Aorta (tissue), 5 donors: ENCODE measurements at regions not wholly inside any gene's neighbourhood (a gene's known extent, or its start where the extent isn't known, plus 50 kb on each side); places are given as distances from the start of the nearest gene placed in this dataset.

Experiments
- ATAC-seq: fragments of 200-7000 bp; cut with Tn5 transposase; one replicate; pipeline ENCODE4 v1.9.1; 2022; ENCODE audit warnings: moderate library complexity; ENCODE audit not compliant: low FRiP score
- DNase-seq, 2 donors: peaks; one replicate each; pipeline ENCODE4 v3.0.0-alpha.2; 2020
- H3K27ac ChIP-seq, 2 donors: one replicate each; pipeline ENCODE4 v1.5.1; 2013; ENCODE audit warnings: low read length in 2 of 2, mild to moderate bottlenecking in 2 of 2, moderate library complexity in 2 of 2, control low read depth in 1 of 2, inconsistent platforms in 1 of 2, low read depth in 1 of 2
- H3K27me3 ChIP-seq, 2 donors: one replicate each; pipeline ENCODE4 v1.6.1; 2013; ENCODE audit warnings: control low read depth in 1 of 2, low read length in 1 of 2, mild to moderate bottlenecking in 1 of 2, moderate library complexity in 1 of 2; ENCODE audit not compliant: insufficient read depth in 2 of 2, control insufficient read depth in 1 of 2
- H3K36me3 ChIP-seq, 2 donors: one replicate each; pipeline ENCODE4 v1.6.1; 2013; ENCODE audit warnings: control low read depth in 1 of 2, low read length in 1 of 2, mild to moderate bottlenecking in 1 of 2; ENCODE audit not compliant: insufficient read depth in 2 of 2, control insufficient read depth in 1 of 2
- H3K4me1 ChIP-seq, 2 donors: one replicate each; pipeline ENCODE4 v1.6.1; 2013; ENCODE audit warnings: low read length in 2 of 2, control low read depth in 1 of 2, mild to moderate bottlenecking in 1 of 2, moderate library complexity in 1 of 2; ENCODE audit not compliant: insufficient read depth in 2 of 2, control insufficient read depth in 1 of 2
- H3K4me3 ChIP-seq, 2 donors: one replicate each; pipeline ENCODE4 v1.5.1; 2013; ENCODE audit warnings: low read length in 2 of 2, control low read depth in 1 of 2, mild to moderate bottlenecking in 1 of 2
- H3K9me3 ChIP-seq: one replicate; pipeline ENCODE4 v1.6.1; 2013; ENCODE audit warnings: mild to moderate bottlenecking, low read length; ENCODE audit not compliant: control insufficient read depth
- WGBS, 2 donors: extraction: QIAGEN DNeasy Blood & Tissue Kit; methylation state at CpG; one replicate each; pipeline ENCODE4 v1.1.7; 2013; 5-methylcytosine and 5-hydroxymethylcytosine counted together
- intact Hi-C, 2 donors: fragments of 100-400 bp; cut with DNase I; formaldehyde crosslinking; loops; one replicate each; pipeline versions ENCODE4 v1.14.2 to v1.15.0; 2022
- donor health status: healthy with polysubstance abuse.
- donor health status: Bipolar disorder and iron deficiency.
- donor health status: DM: no; HTN: no; CAD: no.
- donor health status: DM: no; HTN: no; CAD: no.
- donor health status: DM: yes; HTN: yes; CAD: no.

DNA sequence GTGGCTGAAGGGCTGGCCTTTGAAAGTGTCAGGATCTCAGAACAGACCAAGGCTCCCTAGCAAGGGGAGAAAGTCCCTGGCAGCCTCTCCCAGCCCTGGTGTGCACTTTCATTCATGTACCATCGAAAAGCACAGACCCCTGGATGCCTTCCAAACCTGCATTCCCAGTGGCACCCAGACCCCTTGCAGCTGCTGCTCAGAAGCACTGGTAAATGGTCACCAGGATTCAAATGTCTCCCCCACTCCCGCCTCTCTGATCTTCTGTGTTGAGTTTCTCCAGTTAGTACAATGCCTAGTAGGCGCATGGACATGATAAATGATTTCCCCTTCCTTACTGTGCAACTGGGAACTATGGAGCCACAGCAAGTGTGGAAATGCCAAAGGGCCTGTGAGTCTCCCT is 180.0 kb downstream of the GLI2 start:
- H3K27ac ChIP-seq = peak overlapping the region in 1 of 2 donors; percentile 23
- no peaks in the 10 kb centered on the region for H3K9me3 ChIP-seq
- peak in 1 of 2 donors; percentile 43 for DNase-seq
- ATAC-seq = no peak
- H3K4me1 ChIP-seq = peaks cover 0 to 11% of the 10 kb centered on the region in 2 donors
- WGBS, 2 donors = 64 to 68% methylated on average over 3 of the region's 3 CpGs
- no peak overlapping the region for H3K4me3 ChIP-seq
- no peaks in the 10 kb centered on the region for H3K27me3 ChIP-seq
- intact Hi-C loops = loop anchor here in 1 of 2 donors (5.0 to 10.0 kb wide), 2 partner anchors 108 to 181 kb away; partner anchors contain the start of gene GLI2
- H3K36me3 ChIP-seq = no peaks in the 10 kb centered on the region

- DNase-seq = peak in 1 of 2 donors; percentile 23
- 94 to 96% methylated on average over 9 of the region's 9 CpGs for WGBS, 2 donors
These were observed 180.8 kb downstream of the GLI2 start for GRCh38 chr2:120916446-120916845.

GRCh38 chr2:120917886-120918285 is 182.2 kb downstream of the GLI2 start:
- intact Hi-C loops = loop anchor here in 1 of 2 donors (2.0 to 10.0 kb wide), 3 partner anchors 21 to 183 kb away; partner anchors contain the start of gene GLI2
- Histone ChIP-seq H3K9me3 (no peaks in the 10 kb centered on the region), H3K27ac (no peak overlapping the region), H3K36me3 (no peaks in the 10 kb centered on the region), H3K27me3 (no peaks in the 10 kb centered on the region), H3K4me3 (no peak overlapping the region), H3K4me1 (peaks cover 0 to 11% of the 10 kb centered on the region in 2 donors)
- DNase-seq (peak in 1 of 2 donors; percentile 21), ATAC-seq (no peak)
- 92 to 97% methylated on average over 4 of the region's 4 CpGs for WGBS, 2 donors

More at GRCh38 chr2:120916446-120916845, 180.8 kb downstream of the GLI2 start:
- intact Hi-C loops = loop anchor here in 1 of 2 donors (5.0 to 10.0 kb wide), 2 partner anchors 109 to 182 kb away; partner anchors contain the start of gene GLI2
- Histone ChIP-seq H3K27ac (no peak overlapping the region), H3K27me3 (no peaks in the 10 kb centered on the region), H3K4me3 (no peak overlapping the region), H3K4me1 (peaks cover 0 to 11% of the 10 kb centered on the region in 2 donors), H3K9me3 (no peaks in the 10 kb centered on the region), H3K36me3 (no peaks in the 10 kb centered on the region)
- no peak for ATAC-seq

DNA sequence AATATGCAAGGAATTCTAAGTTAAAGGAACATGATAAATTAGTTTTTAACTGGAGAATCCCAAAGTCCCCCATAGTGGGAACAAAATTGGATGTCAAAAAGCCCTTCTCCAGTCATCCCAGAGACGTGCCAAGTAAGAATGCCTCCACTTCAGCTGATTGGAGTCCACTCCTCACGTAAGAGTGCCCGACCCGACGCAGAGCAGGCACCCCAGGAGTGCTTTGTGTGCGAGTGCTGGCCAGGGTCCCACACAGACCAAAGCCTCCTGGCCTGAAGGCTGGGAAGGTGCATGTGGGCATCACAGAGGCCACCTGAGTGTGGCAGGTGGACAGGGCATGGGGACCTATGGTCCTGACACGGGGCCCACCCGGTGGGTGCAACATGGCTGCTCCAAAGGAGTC is 183.5 kb downstream of the GLI2 start:
- WGBS, 2 donors = 93 to 94% methylated on average over 8 of the region's 8 CpGs
- intact Hi-C loops = loop anchor here in 1 of 2 donors (2.0 to 10.0 kb wide), 3 partner anchors 20 to 184 kb away; partner anchors contain the start of gene GLI2
- Histone ChIP-seq H3K9me3 (no peaks in the 10 kb centered on the region), H3K27ac (peak overlapping the region; percentile 31 to 65), H3K4me1 (peaks cover 0 to 11% of the 10 kb centered on the region in 2 donors), H3K27me3 (no peaks in the 10 kb centered on the region), H3K36me3 (no peaks in the 10 kb centered on the region), H3K4me3 (no peak overlapping the region)
- ATAC-seq (no peak), DNase-seq (peak in 1 of 2 donors; percentile 40)

DNA sequence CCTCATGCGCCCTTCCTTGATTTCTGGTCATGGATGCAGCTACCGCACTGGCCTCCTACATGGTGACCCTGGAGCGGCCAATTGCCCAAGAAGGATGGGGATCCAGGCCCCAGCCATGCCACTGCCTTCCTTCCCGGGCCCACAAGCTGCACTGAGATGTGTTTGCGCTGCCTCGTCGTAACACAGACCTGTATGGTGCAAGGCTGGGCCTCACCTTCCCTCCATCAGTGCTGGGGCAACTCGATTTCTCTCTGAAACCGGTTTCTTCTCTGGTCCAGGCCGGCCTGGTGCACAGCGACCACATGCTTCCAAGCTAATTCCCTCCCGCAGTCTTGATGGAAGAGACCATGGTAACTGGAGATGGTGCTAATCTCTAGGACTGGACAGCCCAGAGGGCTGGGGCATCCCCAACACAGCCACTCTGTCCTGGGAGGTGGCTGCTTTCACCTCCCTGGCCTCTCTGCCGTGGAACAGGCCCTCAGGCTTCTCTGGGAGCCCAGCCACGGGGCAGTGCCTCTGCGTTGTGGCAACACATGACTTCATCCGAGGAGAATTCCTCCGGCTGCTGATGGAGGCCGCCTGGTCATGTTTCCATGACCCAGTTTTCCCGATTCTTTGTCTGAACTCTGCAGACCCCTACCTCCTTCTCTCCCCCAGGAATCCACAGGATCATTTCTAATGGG is 184.2 kb downstream of the GLI2 start:
- H3K4me1 ChIP-seq = peaks cover 0 to 6% of the 10 kb centered on the region in 2 donors
- intact Hi-C loops = loop anchor here in 1 of 2 donors (2.0 to 10.0 kb wide), 3 partner anchors 19 to 185 kb away; partner anchors contain the start of gene GLI2

DNA sequence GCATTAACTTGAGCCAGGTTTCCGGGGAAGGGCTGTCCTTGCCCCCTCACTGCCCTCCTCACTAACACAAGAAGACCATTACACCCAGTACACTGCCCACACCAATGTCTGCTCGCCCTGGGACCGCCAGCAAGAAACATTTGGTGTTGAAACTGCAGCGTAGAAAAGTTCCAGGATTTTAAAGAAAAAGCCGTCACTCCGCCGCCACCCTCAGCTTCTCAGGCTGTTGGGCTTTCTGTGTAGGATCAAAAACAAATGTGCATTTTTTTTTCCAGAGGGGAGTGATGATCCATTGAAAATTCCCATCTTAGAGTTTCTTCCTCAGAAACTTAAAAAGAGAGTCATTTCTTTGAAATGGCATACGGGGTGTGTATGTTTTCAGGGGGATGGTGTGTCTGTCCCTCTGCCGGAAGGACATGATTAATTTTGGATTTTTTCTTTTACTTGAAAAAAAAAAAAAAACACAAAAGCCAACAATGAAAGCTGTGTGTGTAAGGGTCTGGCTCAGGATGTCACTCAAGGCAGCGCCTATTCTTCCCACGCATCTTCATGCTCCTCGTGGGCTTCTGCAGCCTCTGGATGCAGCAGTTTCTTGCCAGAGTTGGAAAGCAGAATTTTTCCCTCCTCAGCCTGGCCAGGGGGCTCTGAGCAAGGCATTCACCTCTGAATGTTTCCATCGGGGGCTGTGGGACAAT is 184.9 kb downstream of the GLI2 start:
- WGBS, 2 donors = 19 to 20% methylated on average over 13 of the region's 13 CpGs
- no peak overlapping the region for H3K4me3 ChIP-seq
- H3K9me3 ChIP-seq = no peaks in the 10 kb centered on the region
- intact Hi-C loops = no loop called here
- H3K36me3 ChIP-seq = no peaks in the 10 kb centered on the region
- no peak for ATAC-seq
- DNase-seq = no peak
- H3K4me1 ChIP-seq = peaks cover 0 to 4% of the 10 kb centered on the region in 2 donors
- H3K27ac ChIP-seq = peak overlapping the region; percentile 77 to 93
- H3K27me3 ChIP-seq = no peaks in the 10 kb centered on the region

More for the DNA sequence above, 184.2 kb downstream of the GLI2 start:
- H3K27me3 ChIP-seq = no peaks in the 10 kb centered on the region
- 42 to 48% methylated on average over 19 of the region's 19 CpGs for WGBS, 2 donors
- H3K9me3 ChIP-seq = no peaks in the 10 kb centered on the region
- ATAC-seq (peak; percentile 82), DNase-seq (peak; percentile 88 to 93)
- no peaks in the 10 kb centered on the region for H3K36me3 ChIP-seq
- H3K27ac ChIP-seq = peak overlapping the region; percentile 77 to 93
- no peak overlapping the region for H3K4me3 ChIP-seq

DNA sequence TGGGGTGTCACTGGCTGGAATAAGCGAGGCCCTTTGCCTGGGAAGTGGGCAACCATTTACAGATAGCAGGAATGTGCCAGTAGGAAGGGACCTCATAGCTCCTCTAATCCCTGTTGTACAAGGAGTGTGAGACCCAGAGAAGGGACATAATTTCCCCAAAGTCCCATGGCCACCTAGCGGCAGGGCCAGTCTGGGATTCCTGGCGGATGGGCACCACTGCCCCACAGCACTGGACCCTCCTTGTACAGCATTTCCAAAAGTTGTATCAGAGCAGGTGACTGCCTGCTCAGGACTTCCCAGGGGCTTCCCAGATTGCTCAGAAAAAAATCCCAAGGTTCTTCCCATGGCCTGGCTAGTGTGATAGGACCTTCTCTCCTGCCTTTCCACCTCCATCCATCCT is 185.8 kb downstream of the GLI2 start:
- H3K36me3 ChIP-seq = no peaks in the 10 kb centered on the region
- no peak for ATAC-seq
- 97 to 98% methylated on average over 3 of the region's 3 CpGs for WGBS, 2 donors
- H3K27me3 ChIP-seq = no peaks in the 10 kb centered on the region
- no peak for DNase-seq
- no peaks in the 10 kb centered on the region for H3K9me3 ChIP-seq
- H3K4me3 ChIP-seq = no peak overlapping the region
- no peaks in the 10 kb centered on the region for H3K4me1 ChIP-seq
- peak overlapping the region in 1 of 2 donors; percentile 11 for H3K27ac ChIP-seq
- intact Hi-C loops = no loop called here

DNA sequence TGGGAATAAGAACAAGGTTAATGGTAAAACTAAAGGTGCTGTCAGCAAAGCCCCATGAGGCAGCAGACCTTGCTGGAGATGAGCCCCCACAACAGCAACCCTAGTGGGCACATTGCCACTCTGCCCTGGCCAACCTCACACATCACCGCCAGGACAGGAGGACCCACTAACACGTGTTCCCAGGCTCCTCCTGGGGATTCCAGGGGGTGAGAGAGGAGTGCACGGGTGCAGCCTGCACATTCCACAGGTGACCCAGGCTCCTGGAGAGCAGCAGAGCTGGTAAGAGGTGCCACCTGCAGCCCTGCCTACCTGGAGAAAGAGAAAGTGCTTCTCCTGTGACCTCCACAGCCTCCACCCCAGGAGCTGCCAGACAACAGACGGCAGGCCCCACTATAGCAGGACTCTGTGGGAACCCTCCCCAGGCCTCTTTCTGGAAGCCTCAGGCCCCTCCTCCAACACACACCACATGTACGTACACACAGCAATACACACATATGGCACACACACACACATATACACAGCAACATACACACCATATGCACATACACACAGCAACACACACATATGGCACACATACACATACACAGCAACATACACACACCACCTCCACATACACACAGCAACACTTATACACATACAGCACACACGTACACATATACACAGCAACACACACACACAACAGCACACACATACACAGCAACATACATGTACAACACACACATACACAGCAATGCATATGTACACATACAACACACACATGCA is 187.1 kb downstream of the GLI2 start:
- Histone ChIP-seq H3K27ac (no peak overlapping the region), H3K9me3 (no peaks in the 10 kb centered on the region), H3K4me1 (no peaks in the 10 kb centered on the region), H3K36me3 (peaks cover 0 to 2% of the 10 kb centered on the region in 2 donors), H3K4me3 (no peak overlapping the region), H3K27me3 (no peaks in the 10 kb centered on the region)
- DNase-seq (peak in 1 of 2 donors; percentile 31), ATAC-seq (no peak)
- WGBS, 2 donors = 77 to 85% methylated on average over 6 of the region's 6 CpGs
- intact Hi-C loops = no loop called here
